PFSK-1 (cell line): ENCODE measurements at regions not wholly inside any gene's neighbourhood (a gene's known extent, or its start where the extent isn't known, plus 50 kb on each side); places are given as distances from the start of the nearest gene placed in this dataset.

Experiments used
- FOXP2 ChIP-seq: optimal IDR thresholded peaks from 2 replicates; pipeline ENCODE3; 2011; ENCODE audit warnings: borderline replicate concordance, control low read depth, inconsistent platforms; ENCODE audit not compliant: insufficient read depth; ENCODE audit errors: extremely low read length, extremely low read depth
- POLR2AphosphoS5 ChIP-seq: IDR thresholded peaks from 2 replicates; pipeline ENCODE4 v1.6.1; 2012; ENCODE audit warnings: low read depth, mild to moderate bottlenecking, control low read depth, low read length, moderate library complexity
- REST ChIP-seq, 2 experiments: IDR thresholded peaks; 2 replicates each; pipeline versions ENCODE4 v1.6.1 to v1.8.0; 2011 to 2012; ENCODE audit warnings: low read depth in 2 of 2, low read length in 2 of 2, control low read depth in 1 of 2, inconsistent platforms in 1 of 2, mild to moderate bottlenecking in 1 of 2, moderate library complexity in 1 of 2; ENCODE audit not compliant: insufficient read depth in 1 of 2
- SIN3A ChIP-seq: IDR thresholded peaks from 2 replicates; pipeline ENCODE4 v1.6.1; 2012; ENCODE audit warnings: mild to moderate bottlenecking, low read length, moderate library complexity, borderline replicate concordance; ENCODE audit not compliant: insufficient read depth
- TAF1 ChIP-seq: IDR thresholded peaks from 2 replicates; pipeline ENCODE4 v1.6.1; 2012; ENCODE audit warnings: low read length, control low read depth, borderline replicate concordance; ENCODE audit not compliant: insufficient read depth

GRCh38 chr9:18404434-18405029 lies 69.4 kb upstream of the ADAMTSL1 start:
- TF ChIP-seq TAF1 (no peak), FOXP2 (no peak), REST (IDR thresholded peaks at IDR 0.05; ENCODE audit: insufficient read depth in 1 of 2, low read depth in 2 of 2, low read length in 2 of 2) (no peak), POLR2AphosphoS5 (no peak), SIN3A (no peak)

GRCh38 chr9:18405240-18405639 lies 68.7 kb upstream of the ADAMTSL1 start:
- no peak for TF ChIP-seq SIN3A
- no peak for TF ChIP-seq POLR2AphosphoS5
- no peak for TF ChIP-seq FOXP2
- TF ChIP-seq TAF1 = no peak
- no peak for TF ChIP-seq REST (IDR thresholded peaks at IDR 0.05; ENCODE audit: insufficient read depth in 1 of 2, low read depth in 2 of 2, low read length in 2 of 2)

GRCh38 chr9:18410983-18411382 lies 63.0 kb upstream of the ADAMTSL1 start:
- TF ChIP-seq REST (IDR thresholded peaks at IDR 0.05; ENCODE audit: insufficient read depth in 1 of 2, low read depth in 2 of 2, low read length in 2 of 2) = no peak
- no peak for TF ChIP-seq TAF1
- TF ChIP-seq FOXP2 = no peak
- no peak for TF ChIP-seq SIN3A
- TF ChIP-seq POLR2AphosphoS5 = no peak

GRCh38 chr9:18421391-18421790 lies 52.6 kb upstream of the ADAMTSL1 start:
- TF ChIP-seq REST (IDR thresholded peaks at IDR 0.05; ENCODE audit: insufficient read depth in 1 of 2, low read depth in 2 of 2, low read length in 2 of 2) = no peak
- no peak for TF ChIP-seq SIN3A
- no peak for TF ChIP-seq FOXP2
- no peak for TF ChIP-seq POLR2AphosphoS5
- TF ChIP-seq TAF1 = no peak
